Neuronal stem cell (in vitro differentiated cells): ENCODE measurements at regions not wholly inside any gene's neighbourhood (a gene's known extent, or its start where the extent isn't known, plus 50 kb on each side); places are given as distances from the start of the nearest gene placed in this dataset.

Experiments used
- DNase-seq: peaks from one replicate; pipeline ENCODE4 v3.0.0-alpha.2; 2013; ENCODE audit warnings: low spot score
- H2AFZ ChIP-seq: one replicate; pipeline ENCODE4 v1.6.1; 2013; ENCODE audit warnings: mild to moderate bottlenecking, low read length, inconsistent platforms
- H2AK5ac ChIP-seq: 2 replicates; pipeline ENCODE4 v1.6.1; 2013; ENCODE audit warnings: low read depth, mild to moderate bottlenecking, inconsistent platforms, low read length, moderate library complexity, mixed read lengths
- H2BK120ac ChIP-seq: 2 replicates; pipeline ENCODE4 v1.6.1; 2013; ENCODE audit warnings: low read depth, mild to moderate bottlenecking, inconsistent platforms, low read length, moderate library complexity, mixed read lengths
- H2BK12ac ChIP-seq: one replicate; pipeline ENCODE4 v1.6.1; 2013; ENCODE audit warnings: low read length, inconsistent platforms
- H2BK15ac ChIP-seq: 2 replicates; pipeline ENCODE4 v1.6.1; 2013; ENCODE audit warnings: mild to moderate bottlenecking, low read length, inconsistent platforms, mixed read lengths
- H2BK5ac ChIP-seq: one replicate; pipeline ENCODE4 v1.6.1; 2013; ENCODE audit warnings: inconsistent platforms, mild to moderate bottlenecking, low read length, moderate library complexity
- H3K14ac ChIP-seq: one replicate; pipeline ENCODE4 v1.6.1; 2013; ENCODE audit warnings: low read length, inconsistent platforms
- H3K18ac ChIP-seq: 2 replicates; pipeline ENCODE4 v1.6.1; 2013; ENCODE audit warnings: low read length, inconsistent platforms
- H3K23ac ChIP-seq: 2 replicates; pipeline ENCODE4 v1.6.1; 2013; ENCODE audit warnings: low read depth, mild to moderate bottlenecking, mixed read lengths, low read length, inconsistent platforms; ENCODE audit not compliant: poor library complexity
- H3K27ac ChIP-seq: replicated peaks from 3 replicates; pipeline ENCODE4 v1.5.1; 2013; ENCODE audit warnings: low read length, inconsistent platforms
- H3K27me3 ChIP-seq, 3 experiments: 2 replicates each; pipeline ENCODE4 v1.6.1; 2013; ENCODE audit warnings: low read length in 3 of 3, mild to moderate bottlenecking in 2 of 3, inconsistent platforms in 1 of 3, low read depth in 1 of 3, mixed read lengths in 1 of 3, moderate library complexity in 1 of 3; ENCODE audit not compliant: control insufficient read depth in 3 of 3, insufficient read depth in 3 of 3
- H3K36me3 ChIP-seq, 2 donors: replicated peaks in 1 of 2; 2 replicates each; pipeline ENCODE4 v1.6.1; 2013; ENCODE audit warnings: low read length in 2 of 2; ENCODE audit not compliant: control insufficient read depth in 2 of 2, insufficient read depth in 2 of 2
- H3K4ac ChIP-seq: 2 replicates; pipeline ENCODE4 v1.6.1; 2013; ENCODE audit warnings: inconsistent platforms, mild to moderate bottlenecking, low read length, moderate library complexity
- H3K4me1 ChIP-seq, 2 donors: 1 replicate in 1 of 2; 2 replicates in 1 of 2; pipeline ENCODE4 v1.6.1; 2013; ENCODE audit warnings: low read length in 2 of 2, low read depth in 1 of 2; ENCODE audit not compliant: control insufficient read depth in 2 of 2, insufficient read depth in 1 of 2
- H3K4me2 ChIP-seq: one replicate; pipeline ENCODE4 v1.6.1; 2013; ENCODE audit warnings: mild to moderate bottlenecking, low read length, inconsistent platforms; ENCODE audit not compliant: insufficient read depth, poor library complexity, severe bottlenecking
- H3K4me3 ChIP-seq, 2 donors: 2 replicates each; pipeline ENCODE4 v1.5.1; 2013; ENCODE audit warnings: low read length in 2 of 2, mild to moderate bottlenecking in 2 of 2, inconsistent platforms in 1 of 2, moderate library complexity in 1 of 2
- H3K79me1 ChIP-seq: one replicate; pipeline ENCODE4 v1.6.1; 2013; ENCODE audit warnings: low read depth, mild to moderate bottlenecking, inconsistent platforms, low read length, moderate library complexity
- H3K9ac ChIP-seq: one replicate; pipeline ENCODE4 v1.6.1; 2013; ENCODE audit warnings: mild to moderate bottlenecking, low read depth, low read length, inconsistent platforms; ENCODE audit not compliant: poor library complexity
- H3K9me3 ChIP-seq, 2 donors: replicated peaks in 1 of 2; 2 replicates each; pipeline versions ENCODE3 to v1.6.1; 2013; ENCODE audit warnings: low read length in 2 of 2, mild to moderate bottlenecking in 2 of 2, inconsistent platforms in 1 of 2, low read depth in 1 of 2, mixed read lengths in 1 of 2, moderate library complexity in 1 of 2; ENCODE audit not compliant: control insufficient read depth in 2 of 2, insufficient read depth in 1 of 2
- H4K8ac ChIP-seq: one replicate; pipeline ENCODE4 v1.6.1; 2013; ENCODE audit warnings: low read depth, mild to moderate bottlenecking, inconsistent platforms, low read length, moderate library complexity
- H4K91ac ChIP-seq: one replicate; pipeline ENCODE4 v1.6.1; 2013; ENCODE audit warnings: low read length, low read depth, mild to moderate bottlenecking, inconsistent platforms; ENCODE audit not compliant: poor library complexity
- WGBS, 2 donors: extraction: QIAGEN DNeasy Blood & Tissue Kit; methylation state at CpG; one replicate each; pipeline ENCODE4 v1.1.7; 2013; ENCODE audit warnings: missing lambda C conversion rate in 2 of 2, mixed read lengths in 1 of 2; ENCODE audit not compliant: insufficient read length in 2 of 2, insufficient replicate concordance in 1 of 2; ENCODE audit errors: extremely low coverage in 2 of 2; 5-methylcytosine and 5-hydroxymethylcytosine counted together

GRCh38 chr3:40978442-40978841, 220.9 kb upstream of the CTNNB1 start:
- Histone ChIP-seq H3K4ac (no peak overlapping the region), H3K9ac (no peak overlapping the region), H2BK5ac (no peak overlapping the region), H2BK120ac (no peak overlapping the region), H3K36me3 (no peaks in the 10 kb centered on the region), H3K23ac (no peak overlapping the region), H3K4me1 (peaks cover 0 to 2% of the 10 kb centered on the region in 2 donors), H3K27me3 (no peaks in the 10 kb centered on the region), H2AFZ (no peak overlapping the region), H4K91ac (no peak overlapping the region), H3K9me3 (no peaks in the 10 kb centered on the region), H2BK15ac (no peak overlapping the region), H3K4me3 (no peak overlapping the region), H2BK12ac (no peak overlapping the region), H3K18ac (no peak overlapping the region), H3K14ac (no peak overlapping the region), H2AK5ac (no peak overlapping the region), H4K8ac (no peak overlapping the region), H3K4me2 (no peak overlapping the region), H3K27ac (no peak overlapping the region), H3K79me1 (no peaks in the 10 kb centered on the region)
- no peak for DNase-seq
- WGBS, 2 donors: no CpG with 5 or more reads among the region's 2 CpGs

GRCh38 chr3:40979962-40980361, 219.3 kb upstream of the CTNNB1 start:
- Histone ChIP-seq H2AFZ (no peak overlapping the region), H2BK12ac (no peak overlapping the region), H3K23ac (no peak overlapping the region), H3K27ac (no peak overlapping the region), H2BK15ac (no peak overlapping the region), H3K4me1 (peaks cover 0 to 2% of the 10 kb centered on the region in 2 donors), H3K9me3 (no peaks in the 10 kb centered on the region), H3K4me2 (no peak overlapping the region), H3K4ac (no peak overlapping the region), H4K8ac (no peak overlapping the region), H4K91ac (no peak overlapping the region), H2AK5ac (no peak overlapping the region), H3K9ac (no peak overlapping the region), H2BK5ac (no peak overlapping the region), H3K27me3 (no peaks in the 10 kb centered on the region), H2BK120ac (no peak overlapping the region), H3K18ac (no peak overlapping the region), H3K4me3 (no peak overlapping the region), H3K79me1 (no peaks in the 10 kb centered on the region), H3K14ac (no peak overlapping the region), H3K36me3 (no peaks in the 10 kb centered on the region)
- WGBS, 2 donors: no CpG with 5 or more reads among the region's 3 CpGs
- DNase-seq: no peak

DNA sequence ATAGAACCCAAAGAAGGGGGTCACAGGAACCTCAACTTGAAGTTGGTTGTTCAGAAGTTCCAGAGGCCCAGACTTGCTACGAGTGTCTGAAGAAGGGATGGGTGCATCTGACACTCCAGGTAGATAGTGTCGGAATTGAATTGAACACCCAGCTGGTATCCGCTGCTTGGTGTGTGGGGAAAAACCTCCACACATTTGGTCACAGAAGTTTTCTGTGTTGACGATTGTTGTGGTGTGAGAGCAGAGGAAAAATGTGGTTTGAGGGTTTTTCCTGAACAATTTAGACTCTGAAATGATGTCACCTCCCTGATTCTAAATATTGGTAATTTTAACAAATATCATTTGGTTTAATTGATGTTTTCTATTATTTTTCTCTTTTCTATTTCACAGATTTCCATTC, 218.8 kb upstream of the CTNNB1 start:
- Histone ChIP-seq H4K91ac (no peak overlapping the region), H3K27ac (no peak overlapping the region), H3K18ac (no peak overlapping the region), H3K4ac (no peak overlapping the region), H2BK120ac (no peak overlapping the region), H2BK12ac (no peak overlapping the region), H3K4me1 (peaks cover 0 to 2% of the 10 kb centered on the region in 2 donors), H3K79me1 (no peaks in the 10 kb centered on the region), H2AFZ (no peak overlapping the region), H3K23ac (no peak overlapping the region), H3K4me3 (no peak overlapping the region), H2BK15ac (no peak overlapping the region), H4K8ac (no peak overlapping the region), H3K9ac (no peak overlapping the region), H3K9me3 (no peaks in the 10 kb centered on the region), H3K14ac (no peak overlapping the region), H2BK5ac (no peak overlapping the region), H3K27me3 (no peaks in the 10 kb centered on the region), H2AK5ac (no peak overlapping the region), H3K4me2 (no peak overlapping the region), H3K36me3 (no peaks in the 10 kb centered on the region)
- no peak for DNase-seq
- no CpG with 5 or more reads among the region's 4 CpGs for WGBS, 2 donors

DNA sequence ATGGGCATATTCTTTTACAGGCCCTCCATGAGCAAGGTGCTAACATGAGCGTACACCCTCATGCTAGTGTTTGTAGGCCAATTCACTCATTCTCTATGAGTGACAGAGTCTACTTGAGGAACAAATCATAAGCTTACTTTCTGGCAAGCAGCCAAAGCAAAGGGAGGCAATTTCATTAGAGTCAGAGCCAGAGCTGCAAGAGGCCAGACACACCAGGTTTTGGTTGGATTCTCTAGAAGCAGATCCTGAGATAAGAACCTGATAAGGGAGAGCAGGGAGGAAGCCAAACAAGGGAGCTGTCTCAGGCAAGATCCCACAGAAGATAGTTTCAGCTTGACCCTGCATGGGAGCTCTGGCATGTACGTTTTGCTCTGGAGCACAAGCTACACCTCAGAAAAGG, 214.1 kb upstream of the CTNNB1 start:
- H3K18ac ChIP-seq: no peak overlapping the region
- H2AFZ ChIP-seq: no peak overlapping the region
- H3K4me3 ChIP-seq: no peak overlapping the region
- H3K9me3 ChIP-seq: no peaks in the 10 kb centered on the region
- no peak overlapping the region for H2BK15ac ChIP-seq
- H3K9ac ChIP-seq: no peak overlapping the region
- no peak overlapping the region for H2BK12ac ChIP-seq
- no peak overlapping the region for H3K23ac ChIP-seq
- H3K4ac ChIP-seq: no peak overlapping the region
- no peaks in the 10 kb centered on the region for H3K4me1 ChIP-seq
- no peaks in the 10 kb centered on the region for H3K36me3 ChIP-seq
- no CpG with 5 or more reads among the region's 2 CpGs for WGBS, 2 donors
- H3K27ac ChIP-seq: no peak overlapping the region
- no peak overlapping the region for H2AK5ac ChIP-seq
- no peak overlapping the region for H3K4me2 ChIP-seq
- H2BK5ac ChIP-seq: no peak overlapping the region
- no peak overlapping the region for H4K91ac ChIP-seq
- H2BK120ac ChIP-seq: no peak overlapping the region
- no peaks in the 10 kb centered on the region for H3K79me1 ChIP-seq
- no peak for DNase-seq
- H4K8ac ChIP-seq: no peak overlapping the region
- H3K27me3 ChIP-seq: no peaks in the 10 kb centered on the region
- H3K14ac ChIP-seq: no peak overlapping the region
